NOMO-1 treated with dmso at 0.1 percent for 144 hours (cell line): ENCODE measurements at regions not wholly inside any gene's neighbourhood (a gene's known extent, or its start where the extent isn't known, plus 50 kb on each side); places are given as distances from the start of the nearest gene placed in this dataset.

Experiments
- DNase-seq: peaks from one replicate; lab custom pipeline; 2025; ENCODE audit not compliant: unreplicated experiment; lab: John Stamatoyannopoulos, UW

- DNase-seq = no peak
These were observed 126.6 kb upstream of the CREB1 start for GRCh38 chr2:207403141-207403540.

- DNase-seq = no peak
These were observed 125.8 kb upstream of the CREB1 start for GRCh38 chr2:207403950-207404349.

- DNase-seq = no peak
These were observed 124.6 kb upstream of the CREB1 start for GRCh38 chr2:207405150-207405549.

- no peak for DNase-seq
These were observed 121.5 kb upstream of the CREB1 start for GRCh38 chr2:207408086-207408794.

GRCh38 chr2:207409517-207409916 lies 120.2 kb upstream of the CREB1 start:
- no peak for DNase-seq

- no peak for DNase-seq
These were observed 116.9 kb upstream of the CREB1 start for GRCh38 chr2:207412787-207413310.

GRCh38 chr2:207413376-207413907 lies 116.3 kb upstream of the CREB1 start:
- DNase-seq = no peak

- DNase-seq = no peak
These were observed 113.7 kb upstream of the CREB1 start for GRCh38 chr2:207416111-207416510.

- no peak for DNase-seq
These were observed 112.9 kb upstream of the CREB1 start for GRCh38 chr2:207416900-207417299.

- no peak for DNase-seq
These were observed 112.5 kb upstream of the CREB1 start for GRCh38 chr2:207417301-207417718.

- DNase-seq = no peak
These were observed 111.3 kb upstream of the CREB1 start for GRCh38 chr2:207418419-207418818.

- DNase-seq = no peak
These were observed 110.4 kb upstream of the CREB1 start for GRCh38 chr2:207419331-207419730.

GRCh38 chr2:207421671-207422070 lies 108.1 kb upstream of the CREB1 start:
- no peak for DNase-seq

- no peak for DNase-seq
These were observed 107.4 kb upstream of the CREB1 start for GRCh38 chr2:207422380-207422779.

- DNase-seq = peak; percentile 86
These were observed 105.9 kb upstream of the CREB1 start for GRCh38 chr2:207423886-207424285.

GRCh38 chr2:207427986-207428385 lies 101.8 kb upstream of the CREB1 start:
- DNase-seq = no peak

GRCh38 chr2:207428573-207428972 lies 101.2 kb upstream of the CREB1 start:
- no peak for DNase-seq

- no peak for DNase-seq
These were observed 97.3 kb upstream of the CREB1 start for GRCh38 chr2:207432453-207432852.

- DNase-seq = no peak
These were observed 95.5 kb upstream of the CREB1 start for GRCh38 chr2:207434306-207434705.

- DNase-seq = no peak
These were observed 94.8 kb upstream of the CREB1 start for GRCh38 chr2:207434899-207435465.

GRCh38 chr2:207437136-207437523 lies 92.6 kb upstream of the CREB1 start:
- no peak for DNase-seq

- no peak for DNase-seq
These were observed 92.1 kb upstream of the CREB1 start for GRCh38 chr2:207437524-207438143.
